GM13977 (cell line): ENCODE measurements at regions not wholly inside any gene's neighbourhood (a gene's known extent, or its start where the extent isn't known, plus 50 kb on each side); places are given as distances from the start of the nearest gene placed in this dataset.
"Not testable (repeated sequence)": the region's sequence is repeated elsewhere in the genome, so short reads cannot be mapped to it uniquely, and the experiment has no call there.

Experiments used
- DNase-seq: peaks from one replicate; pipeline ENCODE4 v3.0.0; 2012; ENCODE audit warnings: low spot score
- CTCF ChIP-seq: IDR thresholded peaks from 2 replicates; pipeline ENCODE4 v1.5.1; 2012; ENCODE audit warnings: mild to moderate bottlenecking, control low read depth; ENCODE audit not compliant: insufficient read depth; ENCODE audit errors: extremely low read depth, missing control alignments
- in situ Hi-C: fragments of 300-500 bp; cut with MboI; formaldehyde crosslinking; loops from one replicate; pipeline ENCODE4 v1.12.0; 2022; ENCODE audit warnings: low sequenced_read_pairs, low pct_unique_long_range_greater_than_20kb, mixed read lengths, inconsistent platforms; ENCODE audit not compliant: unreplicated experiment

GRCh38 chr4:140227286-140227685, 73.3 kb upstream of the MAML3 start:
- in situ Hi-C loops: no loop called here
- no peak for TF ChIP-seq CTCF
- DNase-seq: no peak

DNA sequence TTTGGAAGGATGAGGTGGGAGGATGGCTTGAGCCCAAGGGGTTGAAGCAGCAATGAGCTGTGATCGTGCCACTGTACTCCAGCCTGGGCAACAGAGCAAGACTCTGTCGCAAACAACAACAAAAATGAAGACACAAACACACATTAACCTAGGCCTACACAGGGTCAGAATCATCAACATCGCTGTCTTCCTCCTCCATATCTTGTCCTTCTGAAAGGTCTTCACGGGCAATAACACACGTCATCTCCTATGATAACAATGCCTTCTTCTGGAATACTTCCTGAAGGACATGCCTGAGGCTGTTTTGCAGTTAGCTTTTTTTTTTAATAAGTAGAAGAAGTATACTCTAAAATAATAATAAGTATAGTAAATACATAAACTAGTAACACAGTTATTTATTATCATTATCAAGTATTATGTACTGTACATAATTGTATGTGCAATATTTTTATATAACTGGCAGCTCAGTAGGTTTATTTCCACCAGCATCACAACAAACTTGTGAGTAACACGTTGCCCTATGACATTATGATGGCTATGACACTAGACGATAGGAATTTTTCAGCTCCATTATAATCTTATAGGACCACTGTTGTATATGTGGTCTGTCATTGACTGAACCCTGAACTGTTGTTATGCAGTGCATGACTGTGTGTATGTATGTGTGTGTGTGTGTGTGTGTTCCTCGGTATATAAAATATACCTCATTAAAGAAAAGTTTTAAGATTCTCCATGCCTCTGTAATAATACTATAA, 69.2 kb upstream of the MAML3 start:
- TF ChIP-seq CTCF: no peak
- no peak for DNase-seq
- in situ Hi-C loops: no loop called here

DNA sequence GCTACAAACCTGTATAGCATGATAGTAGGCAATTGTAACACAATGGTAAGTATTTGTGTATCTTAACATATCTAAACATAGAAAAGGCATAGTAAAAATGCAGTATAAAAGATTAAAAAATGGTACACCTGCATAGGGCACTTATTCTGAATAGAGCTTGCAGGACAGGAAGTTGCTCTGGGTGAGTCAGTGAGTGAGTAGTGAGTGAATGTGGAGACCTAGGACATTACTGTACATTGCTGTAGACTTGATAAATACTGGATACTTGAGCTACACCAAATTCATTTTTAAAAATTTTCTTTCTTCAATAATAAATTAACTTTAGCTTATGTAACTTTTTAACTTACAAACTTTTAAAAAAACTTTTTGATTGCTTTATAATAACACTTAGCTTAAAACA, 68.2 kb upstream of the MAML3 start:
- no peak for DNase-seq
- TF ChIP-seq CTCF: no peak
- in situ Hi-C loops: no loop called here

- no peak for TF ChIP-seq CTCF
- in situ Hi-C loops: no loop called here
- no peak for DNase-seq
Measured at GRCh38 chr4:140220058-140220457, 66.1 kb upstream of the MAML3 start.

- in situ Hi-C loops: no loop called here
- DNase-seq: no peak
Measured at GRCh38 chr4:140219567-140219966, 65.6 kb upstream of the MAML3 start.

GRCh38 chr4:140219070-140219469, 65.1 kb upstream of the MAML3 start:
- in situ Hi-C loops: not testable (repeated sequence)

More at GRCh38 chr4:140219567-140219966, 65.6 kb upstream of the MAML3 start:
- TF ChIP-seq CTCF: no peak

DNA sequence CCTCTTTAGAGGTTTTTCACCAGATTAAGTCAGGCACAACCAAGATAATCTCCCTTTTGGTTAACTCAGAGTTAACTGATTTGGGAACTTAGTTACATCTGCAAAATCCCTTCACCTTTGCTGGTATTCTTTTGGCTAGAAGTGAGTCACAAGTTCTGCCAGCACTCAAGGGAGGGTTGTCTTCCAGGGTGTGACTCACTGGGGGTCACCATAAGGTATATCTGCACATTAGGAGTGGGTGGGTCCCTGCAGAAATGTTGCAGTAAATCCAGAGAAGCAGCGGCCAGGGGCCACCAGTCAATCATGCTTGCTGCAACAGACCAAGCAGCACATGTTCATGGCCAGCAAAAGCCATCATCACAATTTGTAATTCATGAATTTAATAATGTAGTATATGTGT, 59.8 kb upstream of the MAML3 start:
- DNase-seq: no peak
- in situ Hi-C loops: no loop called here
- TF ChIP-seq CTCF: no peak

More at GRCh38 chr4:140219070-140219469, 65.1 kb upstream of the MAML3 start:
- not testable (repeated sequence) for DNase-seq
